Smooth muscle cell (in vitro differentiated cells): ENCODE measurements at regions not wholly inside any gene's neighbourhood (a gene's known extent, or its start where the extent isn't known, plus 50 kb on each side); places are given as distances from the start of the nearest gene placed in this dataset. TPM values are rescaled to one million over a fixed set of nuclear protein-coding genes. Genes with fewer than 3 reads are reported as not detected.

Experiments used
- DNase-seq: peaks from one replicate; lab custom pipeline; 2025; ENCODE audit not compliant: unreplicated experiment; lab: John Stamatoyannopoulos, UW
- H2AFZ ChIP-seq: fragments of 200-600 bp; sonication (generic); 2 replicates; pipeline ENCODE4 v1.6.0; 2016; ENCODE audit warnings: antibody characterized with exemption, low read depth, mild to moderate bottlenecking
- H3F3A ChIP-seq: fragments of 200-600 bp; sonication (generic); 2 replicates; pipeline ENCODE4 v1.6.0; 2017; ENCODE audit warnings: antibody characterized with exemption, low read depth
- H3K27ac ChIP-seq: fragments of 200-600 bp; sonication (generic); 2 replicates; pipeline ENCODE4 v1.5.1; 2016; ENCODE audit warnings: low read depth, mild to moderate bottlenecking
- H3K27me3 ChIP-seq: fragments of 200-600 bp; sonication (generic); 2 replicates; pipeline ENCODE4 v1.6.1; 2016; ENCODE audit warnings: low read depth, mild to moderate bottlenecking
- H3K36me3 ChIP-seq: fragments of 200-600 bp; sonication (generic); 2 replicates; pipeline ENCODE4 v1.5.1; 2016; ENCODE audit warnings: low read depth
- H3K4me1 ChIP-seq: fragments of 200-600 bp; sonication (generic); 2 replicates; pipeline ENCODE4 v1.5.1; 2016; ENCODE audit warnings: low read depth
- H3K4me2 ChIP-seq: fragments of 200-600 bp; sonication (generic); 2 replicates; pipeline ENCODE4 v1.6.0; 2016; ENCODE audit warnings: mild to moderate bottlenecking
- H3K4me3 ChIP-seq: fragments of 200-600 bp; sonication (generic); 2 replicates; pipeline ENCODE4 v1.5.1; 2016; ENCODE audit warnings: mild to moderate bottlenecking
- H3K79me2 ChIP-seq: fragments of 200-600 bp; sonication (generic); 2 replicates; pipeline ENCODE4 v1.6.0; 2016; ENCODE audit warnings: low read depth, mild to moderate bottlenecking
- H3K9ac ChIP-seq: fragments of 200-600 bp; sonication (generic); 2 replicates; pipeline ENCODE4 v1.6.0; 2016; ENCODE audit warnings: low read depth
- H3K9me3 ChIP-seq: fragments of 200-600 bp; sonication (generic); replicated peaks from 2 replicates; pipeline ENCODE4 v1.5.1; 2016; ENCODE audit warnings: low read depth
- H4K20me1 ChIP-seq: fragments of 200-600 bp; sonication (generic); 2 replicates; pipeline ENCODE4 v1.6.0; 2016; ENCODE audit warnings: low read depth
- CTCF ChIP-seq: fragments of 200-600 bp; sonication (generic); IDR thresholded peaks from 2 replicates; pipeline ENCODE4 v1.5.1; 2017; ENCODE audit warnings: borderline replicate concordance, mild to moderate bottlenecking, antibody characterized with exemption; ENCODE audit not compliant: insufficient read depth, poor library complexity, severe bottlenecking
- small RNA-seq: library from RNA; depleted of rRNA; stranded (forward); fragments of <200 nt; gene quantifications from one replicate; pipeline ENCODE3, GENCODE V24; 2014

- H3K27me3 ChIP-seq = no peaks in the 10 kb centered on the region
- no peak overlapping the region for H3K27ac ChIP-seq
- H3K9me3 ChIP-seq = no peaks in the 10 kb centered on the region
- TF ChIP-seq CTCF = no peak
- no peak overlapping the region for H3K4me3 ChIP-seq
- no peak overlapping the region for H2AFZ ChIP-seq
- no peaks in the 10 kb centered on the region for H3F3A ChIP-seq
- H3K36me3 ChIP-seq = no peaks in the 10 kb centered on the region
- no peaks in the 10 kb centered on the region for H3K4me1 ChIP-seq
- H4K20me1 ChIP-seq = no peaks in the 10 kb centered on the region
- DNase-seq = no peak
- H3K79me2 ChIP-seq = no peaks in the 10 kb centered on the region
- H3K4me2 ChIP-seq = no peak overlapping the region
- no peak overlapping the region for H3K9ac ChIP-seq
Measured at GRCh38 chr1:190046231-190046630, 431.4 kb downstream of the BRINP3 start.

Small RNA genes lying in the stretch of these regions (small RNA-seq; reads per million reads assigned to genes)
- not detected for gene AL136372.1
- gene AL357559.1 = not detected
- not detected for gene AL391813.1
- gene RNA5SP73 = not detected
